GM12878 (cell line): ENCODE measurements at regions not wholly inside any gene's neighbourhood (a gene's known extent, or its start where the extent isn't known, plus 50 kb on each side); places are given as distances from the start of the nearest gene placed in this dataset.

Experiments
- ATAC-seq: fragments of 200-7000 bp; cut with Tn5 transposase; 3 replicates; pipeline ENCODE4 v1.9.1; 2020; ENCODE audit warnings: mild to moderate bottlenecking, moderate library complexity
- BruUV-seq: library from RNA; stranded (reverse); fragments of 400-500 nt; replicated peaks from 2 replicates; lab custom pipeline; 2021; lab: Mats Ljungman, UMichigan
- CTCF ChIA-PET: fragments of 300-600 bp; sonication (Branson Sonifier 250); formaldehyde crosslinking; extraction: SDS; loops from one replicate; lab custom pipeline; 2021; ENCODE audit warnings: inconsistent platforms; lab: Yijun Ruan, JAX
- POLR2A ChIA-PET: fragments of 350-600 bp; formaldehyde crosslinking; extraction: SDS; loops from one replicate; lab custom pipeline; 2021; ENCODE audit warnings: inconsistent platforms; lab: Charles Lee
- RAD21 ChIA-PET: fragments of 300-600 bp; sonication (Branson Sonifier 250); formaldehyde crosslinking; loops from one replicate; lab custom pipeline; 2023; ENCODE audit warnings: antibody characterized with exemption; ENCODE audit not compliant: unreplicated experiment; lab: Charles Lee
- SMC1A ChIA-PET: fragments of 300-600 bp; sonication (Branson Sonifier 250); formaldehyde crosslinking; loops from one replicate; lab custom pipeline; 2023; ENCODE audit not compliant: unreplicated experiment, uncharacterized antibody; lab: Charles Lee
- DNase-seq: peaks from one replicate; pipeline ENCODE4 v3.0.0-alpha.2; 2011; ENCODE audit warnings: low read depth, low spot score
- FAIRE-seq: peaks from 3 replicates; lab custom pipeline; 2011; peaks lifted over from hg19 to GRCh38; lab: Jason Lieb, UNC
- H2AFZ ChIP-seq: 2 replicates; pipeline ENCODE4 v1.6.0; 2011; ENCODE audit warnings: low read depth, low read length, control low read depth; ENCODE audit not compliant: control insufficient read depth
- H3K27ac ChIP-seq: 2 replicates; pipeline ENCODE4 v1.5.1; 2011; ENCODE audit warnings: control low read depth; ENCODE audit not compliant: control insufficient read depth, insufficient read depth
- H3K27me3 ChIP-seq, 2 experiments: replicated peaks in 1 of 2; 2 replicates each; pipeline versions ENCODE4 v1.6.0 to v1.6.1; 2011; ENCODE audit warnings: low read length in 1 of 2; ENCODE audit not compliant: control insufficient read depth in 2 of 2, insufficient read depth in 2 of 2
- H3K36me3 ChIP-seq, 2 experiments: 2 replicates each; pipeline ENCODE4 v1.5.1; 2011; ENCODE audit warnings: low read length in 1 of 2; ENCODE audit not compliant: control insufficient read depth in 2 of 2, insufficient read depth in 2 of 2
- H3K4me1 ChIP-seq: 2 replicates; pipeline ENCODE4 v1.6.1; 2011; ENCODE audit warnings: mild to moderate bottlenecking, low read length, moderate library complexity, mixed read lengths; ENCODE audit not compliant: control insufficient read depth, insufficient read depth
- H3K4me2 ChIP-seq: 2 replicates; pipeline ENCODE4 v1.6.0; 2011; ENCODE audit warnings: control low read depth; ENCODE audit not compliant: control insufficient read depth, insufficient read depth
- H3K4me3 ChIP-seq: fragments of 200-600 bp; sonication (generic); 2 replicates; pipeline ENCODE4 v1.5.1; 2016
- H3K79me2 ChIP-seq: 2 replicates; pipeline ENCODE4 v1.6.0; 2011; ENCODE audit warnings: low read length; ENCODE audit not compliant: control insufficient read depth, insufficient read depth
- H3K9ac ChIP-seq: 2 replicates; pipeline ENCODE4 v1.8.0; 2011; ENCODE audit warnings: low read length, control low read depth, mixed read lengths; ENCODE audit not compliant: control insufficient read depth, insufficient read depth
- H3K9me3 ChIP-seq: replicated peaks from 3 replicates; pipeline ENCODE4 v1.5.1; 2011; ENCODE audit warnings: mild to moderate bottlenecking, low read length; ENCODE audit not compliant: control insufficient read depth, insufficient read depth
- H4K20me1 ChIP-seq: 2 replicates; pipeline ENCODE4 v1.6.0; 2011; ENCODE audit not compliant: control insufficient read depth, insufficient read depth
- CREM ChIP-seq: IDR thresholded peaks from 2 replicates; pipeline ENCODE4 v1.6.1; 2014; ENCODE audit warnings: antibody characterized with exemption, low read depth
- EZH2 ChIP-seq: IDR thresholded peaks from 2 replicates; pipeline ENCODE4 v1.6.1; 2012; ENCODE audit warnings: low read depth, mild to moderate bottlenecking, control low read depth, inconsistent platforms, low read length, borderline replicate concordance; ENCODE audit not compliant: control insufficient read depth
- MEF2A ChIP-seq: IDR thresholded peaks from 2 replicates; pipeline ENCODE4 v1.6.1; 2011; ENCODE audit warnings: low read depth, mild to moderate bottlenecking, low read length, moderate library complexity; ENCODE audit not compliant: insufficient read depth
- MTA2 ChIP-seq: fragments of 450-650 bp; IDR thresholded peaks from 2 replicates; pipeline ENCODE4 v1.6.1; 2016; ENCODE audit warnings: low read depth, mild to moderate bottlenecking, moderate library complexity
- POU2F2 ChIP-seq: IDR thresholded peaks from 3 replicates; pipeline ENCODE4 v1.6.1; 2011; ENCODE audit warnings: low read depth, mild to moderate bottlenecking, low read length, borderline replicate concordance
- SIN3A ChIP-seq: IDR thresholded peaks from 2 replicates; pipeline ENCODE4 v1.6.1; 2012; ENCODE audit warnings: low read depth, low read length, improper control_type of control experiment
- SMAD1 ChIP-seq: fragments of 450-650 bp; IDR thresholded peaks from 2 replicates; pipeline ENCODE4 v1.6.1; 2018; ENCODE audit warnings: mild to moderate bottlenecking, low read depth; ENCODE audit not compliant: partially characterized antibody
- TAF1 ChIP-seq: IDR thresholded peaks from 2 replicates; pipeline ENCODE4 v1.6.1; 2011; ENCODE audit warnings: mild to moderate bottlenecking, low read depth, low read length, borderline replicate concordance
- ZBED1 ChIP-seq: IDR thresholded peaks from 2 replicates; pipeline ENCODE4 v1.6.1; 2016; ENCODE audit warnings: borderline replicate concordance
- WGBS: methylation state at CpG from one replicate; pipeline ENCODE4 v1.1.6; 2016; ENCODE audit warnings: low lambda C conversion rate; ENCODE audit not compliant: insufficient replicate concordance, insufficient coverage; ENCODE audit errors: missing lambda C conversion rate; 5-methylcytosine and 5-hydroxymethylcytosine counted together
- in situ Hi-C: fragments of 300-500 bp; cut with MboI; formaldehyde crosslinking; loops from 9 replicates; pipeline ENCODE4 v1.14.3; 2018; ENCODE audit warnings: mixed read lengths
- intact Hi-C: fragments of 100-400 bp; cut with micrococcal nuclease; formaldehyde crosslinking; loops from one replicate; pipeline ENCODE4 v1.14.2; 2022; ENCODE audit not compliant: unreplicated experiment
- TF ChIP-seq, protein P1 (sequence below): fragments of 450-650 bp; IDR thresholded peaks from 2 replicates; pipeline ENCODE4 v1.6.1; 2017; ENCODE audit warnings: mild to moderate bottlenecking, low read depth, inconsistent platforms; ENCODE audit not compliant: poor library complexity, severe bottlenecking
- TF ChIP-seq, protein P2 (sequence below): fragments of 450-650 bp; IDR thresholded peaks from 2 replicates; pipeline ENCODE4 v1.6.1; 2017; ENCODE audit warnings: low read depth, mild to moderate bottlenecking, moderate library complexity
- TF ChIP-seq, protein P3 (sequence below), 3 experiments: IDR thresholded peaks in 2 of 3; conservative IDR thresholded peaks in 1 of 3; 2 replicates each; pipeline ENCODE4 v1.5.1; 2011; ENCODE audit warnings: low read depth in 3 of 3, low read length in 3 of 3, mild to moderate bottlenecking in 3 of 3, control low read depth in 2 of 3, moderate library complexity in 2 of 3, inconsistent platforms in 1 of 3, mixed read lengths in 1 of 3; ENCODE audit not compliant: control insufficient read depth in 2 of 3, insufficient read depth in 1 of 3; ENCODE audit errors: extremely low read depth in 1 of 3

DNA sequence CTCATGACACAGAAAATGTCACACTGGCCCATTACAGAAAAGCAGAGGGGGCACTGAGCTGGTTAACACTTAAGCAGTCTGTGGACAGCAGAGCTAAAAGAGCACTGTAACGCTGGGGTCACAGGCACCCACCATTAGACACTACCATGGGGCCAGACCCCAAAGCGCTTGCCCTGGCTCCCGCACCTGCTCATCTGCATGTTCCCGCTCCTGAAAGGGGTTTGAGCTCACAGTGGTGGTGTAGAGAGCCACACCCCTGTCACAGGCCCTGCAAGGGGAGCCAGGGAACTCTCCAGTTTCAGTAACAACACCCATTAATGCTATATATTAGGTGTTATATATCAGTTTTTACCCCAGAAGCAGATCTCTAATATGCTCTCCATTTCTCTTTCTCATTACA, 187.0 kb downstream of the ANKRD50 start:
- no peaks in the 10 kb centered on the region for H3K36me3 ChIP-seq
- H3K4me3 ChIP-seq, result no peak overlapping the region
- no peak overlapping the region for H3K4me2 ChIP-seq
- H4K20me1 ChIP-seq, result no peaks in the 10 kb centered on the region; the same call in 1 of the 2 replicates
- no peaks in the 10 kb centered on the region for H3K27me3 ChIP-seq
- ChIA-PET RAD21 (no interaction called here), POLR2A (no interaction called here), CTCF (no interaction called here), SMC1A (interaction anchor here (0.8 kb wide), 1 partner anchor 98 kb away, joined by 4 read pairs; no protein-coding TSS in a partner anchor)
- H3K79me2 ChIP-seq, result no peaks in the 10 kb centered on the region
- FAIRE-seq (no peak), ATAC-seq (no peak)
- H2AFZ ChIP-seq, result no peak overlapping the region
- H3K9ac ChIP-seq, result no peak overlapping the region
- H3K9me3 ChIP-seq, result no peaks in the 10 kb centered on the region
- intact Hi-C loops, result no loop called here
- BruUV-seq, result no TSS peak
- WGBS, result 34% methylated on average over 4 of the region's 4 CpGs
- H3K27ac ChIP-seq, result no peak overlapping the region
- in situ Hi-C loops, result no loop called here
- TF ChIP-seq SIN3A, result no peak
- TF ChIP-seq, protein P1, sequence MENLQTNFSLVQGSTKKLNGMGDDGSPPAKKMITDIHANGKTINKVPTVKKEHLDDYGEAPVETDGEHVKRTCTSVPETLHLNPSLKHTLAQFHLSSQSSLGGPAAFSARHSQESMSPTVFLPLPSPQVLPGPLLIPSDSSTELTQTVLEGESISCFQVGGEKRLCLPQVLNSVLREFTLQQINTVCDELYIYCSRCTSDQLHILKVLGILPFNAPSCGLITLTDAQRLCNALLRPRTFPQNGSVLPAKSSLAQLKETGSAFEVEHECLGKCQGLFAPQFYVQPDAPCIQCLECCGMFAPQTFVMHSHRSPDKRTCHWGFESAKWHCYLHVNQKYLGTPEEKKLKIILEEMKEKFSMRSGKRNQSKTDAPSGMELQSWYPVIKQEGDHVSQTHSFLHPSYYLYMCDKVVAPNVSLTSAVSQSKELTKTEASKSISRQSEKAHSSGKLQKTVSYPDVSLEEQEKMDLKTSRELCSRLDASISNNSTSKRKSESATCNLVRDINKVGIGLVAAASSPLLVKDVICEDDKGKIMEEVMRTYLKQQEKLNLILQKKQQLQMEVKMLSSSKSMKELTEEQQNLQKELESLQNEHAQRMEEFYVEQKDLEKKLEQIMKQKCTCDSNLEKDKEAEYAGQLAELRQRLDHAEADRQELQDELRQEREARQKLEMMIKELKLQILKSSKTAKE, result no peak
- TF ChIP-seq, all 136 proteins: peak for 0
- H3K4me1 ChIP-seq, result no peaks in the 10 kb centered on the region
- no peak for DNase-seq

DNA sequence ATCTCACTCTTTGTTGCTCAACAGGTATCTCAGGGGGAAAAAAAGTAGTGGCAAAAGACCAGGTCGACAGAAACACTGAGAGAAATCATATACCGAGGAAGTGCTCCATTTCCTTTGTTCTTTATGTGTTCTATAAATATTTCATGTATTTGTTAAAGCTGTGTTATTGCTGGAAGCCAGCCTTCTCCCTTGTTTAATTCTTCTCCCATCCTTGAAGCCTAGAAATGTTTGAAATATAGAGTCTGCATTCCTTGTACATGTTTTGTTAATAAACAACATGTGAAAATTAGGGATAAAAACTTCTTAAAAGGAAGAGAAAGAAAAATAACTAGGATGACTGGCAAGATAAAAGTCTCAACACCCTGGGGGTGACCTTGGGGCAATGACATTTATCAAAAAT, 186.2 kb downstream of the ANKRD50 start:
- Histone ChIP-seq H3K79me2 (no peaks in the 10 kb centered on the region), H3K9me3 (no peaks in the 10 kb centered on the region), H4K20me1 (no peaks in the 10 kb centered on the region; the same call in 1 of the 2 replicates), H3K4me1 (no peaks in the 10 kb centered on the region), H3K36me3 (no peaks in the 10 kb centered on the region), H3K4me2 (no peak overlapping the region), H3K27ac (no peak overlapping the region), H2AFZ (no peak overlapping the region), H3K27me3 (no peaks in the 10 kb centered on the region; a peak in 1 of 4 replicates), H3K9ac (no peak overlapping the region), H3K4me3 (no peak overlapping the region)
- in situ Hi-C loops, result no loop called here
- CTCF ChIA-PET, result no interaction called here
- no peak for FAIRE-seq
- DNase-seq, result no peak
- no peak for ATAC-seq
- BruUV-seq, result no TSS peak
- intact Hi-C loops, result no loop called here
- TF ChIP-seq TAF1 (no peak), SMAD1 (no peak), CREM (no peak), MTA2 (no peak), ZBED1 (no peak), POU2F2 (no peak), MEF2A (no peak), EZH2 (no peak)
- TF ChIP-seq, protein P2, sequence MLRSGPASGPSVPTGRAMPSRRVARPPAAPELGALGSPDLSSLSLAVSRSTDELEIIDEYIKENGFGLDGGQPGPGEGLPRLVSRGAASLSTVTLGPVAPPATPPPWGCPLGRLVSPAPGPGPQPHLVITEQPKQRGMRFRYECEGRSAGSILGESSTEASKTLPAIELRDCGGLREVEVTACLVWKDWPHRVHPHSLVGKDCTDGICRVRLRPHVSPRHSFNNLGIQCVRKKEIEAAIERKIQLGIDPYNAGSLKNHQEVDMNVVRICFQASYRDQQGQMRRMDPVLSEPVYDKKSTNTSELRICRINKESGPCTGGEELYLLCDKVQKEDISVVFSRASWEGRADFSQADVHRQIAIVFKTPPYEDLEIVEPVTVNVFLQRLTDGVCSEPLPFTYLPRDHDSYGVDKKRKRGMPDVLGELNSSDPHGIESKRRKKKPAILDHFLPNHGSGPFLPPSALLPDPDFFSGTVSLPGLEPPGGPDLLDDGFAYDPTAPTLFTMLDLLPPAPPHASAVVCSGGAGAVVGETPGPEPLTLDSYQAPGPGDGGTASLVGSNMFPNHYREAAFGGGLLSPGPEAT, result no peak
- TF ChIP-seq, protein P3, sequence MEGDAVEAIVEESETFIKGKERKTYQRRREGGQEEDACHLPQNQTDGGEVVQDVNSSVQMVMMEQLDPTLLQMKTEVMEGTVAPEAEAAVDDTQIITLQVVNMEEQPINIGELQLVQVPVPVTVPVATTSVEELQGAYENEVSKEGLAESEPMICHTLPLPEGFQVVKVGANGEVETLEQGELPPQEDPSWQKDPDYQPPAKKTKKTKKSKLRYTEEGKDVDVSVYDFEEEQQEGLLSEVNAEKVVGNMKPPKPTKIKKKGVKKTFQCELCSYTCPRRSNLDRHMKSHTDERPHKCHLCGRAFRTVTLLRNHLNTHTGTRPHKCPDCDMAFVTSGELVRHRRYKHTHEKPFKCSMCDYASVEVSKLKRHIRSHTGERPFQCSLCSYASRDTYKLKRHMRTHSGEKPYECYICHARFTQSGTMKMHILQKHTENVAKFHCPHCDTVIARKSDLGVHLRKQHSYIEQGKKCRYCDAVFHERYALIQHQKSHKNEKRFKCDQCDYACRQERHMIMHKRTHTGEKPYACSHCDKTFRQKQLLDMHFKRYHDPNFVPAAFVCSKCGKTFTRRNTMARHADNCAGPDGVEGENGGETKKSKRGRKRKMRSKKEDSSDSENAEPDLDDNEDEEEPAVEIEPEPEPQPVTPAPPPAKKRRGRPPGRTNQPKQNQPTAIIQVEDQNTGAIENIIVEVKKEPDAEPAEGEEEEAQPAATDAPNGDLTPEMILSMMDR (IDR thresholded peaks at IDR 0.05 in 2 of 3, conservative IDR thresholded peaks at IDR 0.05 in 1 of 3; ENCODE audit: control insufficient read depth in 2 of 3, extremely low read depth in 1 of 3, insufficient read depth in 1 of 3, low read depth in 3 of 3, low read length in 3 of 3), result no peak
- SMC1A ChIA-PET, result no interaction called here
- RAD21 ChIA-PET, result no interaction called here
- POLR2A ChIA-PET, result no interaction called here
- WGBS, result 2% methylated on average over 2 of the region's 2 CpGs
